K562 (cell line): ENCODE measurements at regions not wholly inside any gene's neighbourhood (a gene's known extent, or its start where the extent isn't known, plus 50 kb on each side); places are given as distances from the start of the nearest gene placed in this dataset.

ENCODE experiments used
- ATAC-seq: fragments of 200-7000 bp; cut with Tn5 transposase; 3 replicates; pipeline ENCODE4 v1.9.1; 2020; ENCODE audit warnings: moderate library complexity
- BruUV-seq: library from RNA; stranded (reverse); fragments of 400-500 nt; replicated peaks from 2 replicates; lab custom pipeline; 2021; lab: Mats Ljungman, UMichigan
- CTCF ChIA-PET: fragments of 300-600 bp; formaldehyde crosslinking; extraction: SDS; loops from one replicate; lab custom pipeline; 2021; ENCODE audit warnings: low intra/inter-chr PET ratio; lab: Yijun Ruan, JAX
- POLR2A ChIA-PET: fragments of 300-600, 350-650 bp; sonication (Branson Sonifier 250); formaldehyde crosslinking; extraction: SDS; loops from one replicate; lab custom pipeline; 2021; ENCODE audit warnings: antibody characterized with exemption, inconsistent platforms; lab: Yijun Ruan, JAX
- DNase-seq, 4 experiments: peaks; one replicate each; pipeline versions ENCODE4 v3.0.0 to v3.0.0-alpha.2; 2011 to 2018; ENCODE audit warnings: low spot score in 3 of 4, mixed read lengths in 3 of 4; ENCODE audit errors: extremely low read depth in 1 of 4
- FAIRE-seq: peaks from 2 replicates; lab custom pipeline; 2011; peaks lifted over from hg19 to GRCh38; lab: Jason Lieb, UNC
- H2AFZ ChIP-seq: 2 replicates; pipeline ENCODE4 v1.6.0; 2011; ENCODE audit warnings: low read depth, low read length, control low read depth, inconsistent platforms
- H3K27ac ChIP-seq: fragments of 200-600 bp; 3 replicates; pipeline ENCODE4 v1.8.0; 2011; ENCODE audit warnings: low read depth, mild to moderate bottlenecking, control low read depth, inconsistent platforms, low read length, moderate library complexity, mixed read lengths; ENCODE audit errors: extremely low read depth
- H3K27me3 ChIP-seq, 2 experiments: fragments of 300-600 bp in 1 of 2; 2 replicates in 1 of 2; 3 replicates in 1 of 2; pipeline versions ENCODE4 v1.6.0 to v1.8.0; 2011; ENCODE audit warnings: inconsistent platforms in 2 of 2, low read length in 2 of 2, mild to moderate bottlenecking in 1 of 2, mixed read lengths in 1 of 2, moderate library complexity in 1 of 2; ENCODE audit not compliant: control insufficient read depth in 2 of 2, insufficient read depth in 2 of 2
- H3K36me3 ChIP-seq: fragments of 300-600 bp; 3 replicates; pipeline ENCODE4 v1.8.0; 2011; ENCODE audit warnings: mild to moderate bottlenecking, low read length, inconsistent platforms; ENCODE audit not compliant: control insufficient read depth, insufficient read depth
- H3K4me1 ChIP-seq, 2 experiments: fragments of 200-600 bp in 1 of 2; replicated peaks in 1 of 2; 2 replicates in 1 of 2; 3 replicates in 1 of 2; pipeline versions ENCODE4 v1.5.1 to v1.8.0; 2011; ENCODE audit warnings: inconsistent platforms in 2 of 2, low read length in 2 of 2, mild to moderate bottlenecking in 1 of 2, mixed read lengths in 1 of 2, moderate library complexity in 1 of 2; ENCODE audit not compliant: control insufficient read depth in 2 of 2, insufficient read depth in 2 of 2
- H3K4me2 ChIP-seq: 2 replicates; pipeline ENCODE4 v1.6.1; 2011; ENCODE audit warnings: low read length, control low read depth, inconsistent platforms, mixed read lengths; ENCODE audit not compliant: insufficient read depth
- H3K4me3 ChIP-seq: fragments of 200-600 bp; sonication (generic), shearing (Covaris generic); 2 replicates; pipeline ENCODE4 v1.5.1; 2016; ENCODE audit warnings: control low read depth, inconsistent platforms
- H3K79me2 ChIP-seq: fragments of 200-600 bp; 3 replicates; pipeline ENCODE4 v1.8.0; 2011; ENCODE audit warnings: low read length, inconsistent platforms; ENCODE audit not compliant: control insufficient read depth, insufficient read depth
- H3K9ac ChIP-seq, 2 experiments: 2 replicates each; pipeline versions ENCODE4 v1.6.0 to v1.6.1; 2011; ENCODE audit warnings: low read depth in 2 of 2, low read length in 2 of 2, control low read depth in 1 of 2, inconsistent platforms in 1 of 2, mild to moderate bottlenecking in 1 of 2, mixed read lengths in 1 of 2; ENCODE audit not compliant: insufficient read depth in 1 of 2
- H3K9me1 ChIP-seq: one replicate; pipeline ENCODE4 v1.6.0; 2011; ENCODE audit warnings: inconsistent platforms, mild to moderate bottlenecking, low read length, moderate library complexity; ENCODE audit not compliant: control insufficient read depth, insufficient read depth
- H3K9me3 ChIP-seq: replicated peaks from 2 replicates; pipeline ENCODE4 v1.5.1; 2011; ENCODE audit warnings: low read depth, low read length, inconsistent platforms; ENCODE audit not compliant: control insufficient read depth, insufficient read depth
- H4K20me1 ChIP-seq: replicated peaks from 2 replicates; pipeline ENCODE4 v1.6.1; 2011; ENCODE audit warnings: low read length, inconsistent platforms, mixed read lengths; ENCODE audit not compliant: control insufficient read depth, insufficient read depth
- C11orf30 ChIP-seq: fragments of 450-650 bp; IDR thresholded peaks from 2 replicates; pipeline ENCODE4 v1.6.1; 2016; ENCODE audit warnings: low read depth, mild to moderate bottlenecking
- CHD2 ChIP-seq: IDR thresholded peaks from 2 replicates; pipeline ENCODE4 v1.6.1; 2011; ENCODE audit warnings: low read depth, low read length
- COPS2 ChIP-seq: fragments of 450-650 bp; conservative IDR thresholded peaks from 2 replicates; pipeline ENCODE4 v1.6.1; 2016; ENCODE audit warnings: mild to moderate bottlenecking, moderate library complexity
- GABPB1 ChIP-seq: sonication (generic); formaldehyde crosslinking; IDR thresholded peaks from 2 replicates; pipeline ENCODE4 v1.8.0; 2022; ENCODE audit warnings: mild to moderate bottlenecking, missing genetic modification reagents
- HEY1 ChIP-seq: fragments of 250-450 bp; sonication (Bioruptor Pico); IDR thresholded peaks from 2 replicates; pipeline ENCODE4 v1.5.0; 2020; ENCODE audit warnings: mild to moderate bottlenecking, moderate library complexity, borderline replicate concordance
- HMG20A ChIP-seq: fragments of 450-650 bp; formaldehyde crosslinking; conservative IDR thresholded peaks from 2 replicates; pipeline ENCODE4 v1.4.0; 2020; ENCODE audit warnings: mild to moderate bottlenecking, mixed read lengths
- KAT8 ChIP-seq: fragments of 450-650 bp; IDR thresholded peaks from 2 replicates; pipeline ENCODE4 v1.6.1; 2016; ENCODE audit warnings: low read depth, mild to moderate bottlenecking
- MTA3 ChIP-seq: fragments of 450-650 bp; formaldehyde crosslinking; IDR thresholded peaks from 2 replicates; pipeline ENCODE4 v1.6.1; 2017; ENCODE audit warnings: mild to moderate bottlenecking, borderline replicate concordance
- NBN ChIP-seq: fragments of 450-650 bp; IDR thresholded peaks from 2 replicates; pipeline ENCODE4 v1.6.1; 2016; ENCODE audit warnings: low read depth, mild to moderate bottlenecking
- POLR3G ChIP-seq: IDR thresholded peaks from 2 replicates; pipeline ENCODE4 v1.6.1; 2011; ENCODE audit not compliant: insufficient read length, insufficient replicate concordance; ENCODE audit errors: extremely low read depth
- RHOXF2B ChIP-seq: fragments of 250-450 bp; sonication (Bioruptor Pico); conservative IDR thresholded peaks from 2 replicates; pipeline ENCODE4 v1.5.1; 2021
- SAFB ChIP-seq: fragments of 200-400 bp; formaldehyde crosslinking; IDR thresholded peaks from 2 replicates; pipeline ENCODE4 v1.6.1; 2017; ENCODE audit warnings: low read depth, low read length, borderline replicate concordance
- TCF7L2 ChIP-seq: fragments of 150-350 bp; IDR thresholded peaks from 2 replicates; pipeline ENCODE4 v1.6.1; 2016; ENCODE audit warnings: low read depth, mild to moderate bottlenecking, low read length, moderate library complexity
- TFAM ChIP-seq: fragments of 250-450 bp; sonication (Bioruptor Pico); conservative IDR thresholded peaks from 2 replicates; pipeline ENCODE4 v1.5.0; 2021; ENCODE audit warnings: mild to moderate bottlenecking, moderate library complexity
- ZFP1 ChIP-seq: fragments of 450-650 bp; formaldehyde crosslinking; IDR thresholded peaks from 2 replicates; pipeline ENCODE4 v1.4.0; 2020; ENCODE audit warnings: mild to moderate bottlenecking, mixed read lengths
- ZNF174 ChIP-seq: fragments of 250-450 bp; sonication (Bioruptor Pico); IDR thresholded peaks from 2 replicates; pipeline ENCODE4 v1.4.0; 2020; ENCODE audit warnings: mild to moderate bottlenecking
- ZNF316 ChIP-seq: fragments of 450-650 bp; IDR thresholded peaks from 2 replicates; pipeline ENCODE4 v1.6.1; 2016
- WGBS: fragments of 100-300 bp; shearing (Covaris generic); methylation state at CpG from one replicate; pipeline ENCODE4 v1.1.6; 2016; ENCODE audit warnings: low coverage, mixed read lengths; ENCODE audit not compliant: insufficient coverage; ENCODE audit errors: missing lambda C conversion rate; 5-methylcytosine and 5-hydroxymethylcytosine counted together
- in situ Hi-C: fragments of 300-500 bp; cut with MboI; formaldehyde crosslinking; loops from 4 replicates; pipeline ENCODE4 v1.15.0; 2018; ENCODE audit warnings: inconsistent platforms, mixed read lengths
- intact Hi-C: fragments of 100-400 bp; cut with micrococcal nuclease; formaldehyde crosslinking; loops from 2 replicates; pipeline ENCODE4 v1.14.2; 2022

DNA sequence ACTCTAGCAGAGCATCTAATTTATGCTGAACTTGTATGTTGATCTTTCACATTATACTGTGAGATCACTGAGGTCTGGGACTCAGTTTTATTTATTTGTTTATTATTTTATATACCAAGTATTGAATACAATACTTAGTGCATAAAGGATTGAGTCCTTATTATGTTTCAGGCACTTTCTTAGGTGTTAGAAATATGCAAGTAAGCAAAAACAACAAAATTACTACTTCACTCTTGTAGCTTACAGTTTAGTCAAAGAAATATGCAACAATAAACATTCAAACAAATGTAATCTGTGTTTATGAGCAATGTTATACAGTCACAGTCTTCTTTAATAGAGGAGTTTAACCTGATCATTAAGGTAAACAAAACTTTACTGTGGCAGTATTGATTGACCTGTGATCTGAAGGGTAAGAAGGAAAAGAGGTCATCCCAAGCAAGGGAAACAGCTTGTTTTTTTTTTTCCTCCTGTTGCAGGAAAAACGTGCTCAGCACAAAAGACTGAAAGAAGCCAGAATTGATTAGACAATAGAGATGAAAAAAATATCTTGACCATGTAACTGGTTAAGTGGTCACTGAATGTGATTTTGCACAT is 990.7 kb downstream of the TRHDE start:
- FAIRE-seq = no peak
- Histone ChIP-seq H3K27ac (no peak overlapping the region), H3K27me3 (no peaks in the 10 kb centered on the region)
- 0% methylated on average over 1 of the region's 1 CpG for WGBS
- TF ChIP-seq POLR3G (no peak), C11orf30 (peak; percentile 40; the same call in 1 of the 2 replicates), ZNF316 (peak; percentile 71)
- TF ChIP-seq, all 486 proteins: peak for 2
- DNase-seq = no peak
- Histone ChIP-seq H3K4me2 (no peak overlapping the region), H3K4me3 (no peak overlapping the region), H3K36me3 (no peaks in the 10 kb centered on the region), H3K4me1 (no peaks in the 10 kb centered on the region), H4K20me1 (no peaks in the 10 kb centered on the region), H3K9ac (no peak overlapping the region), H2AFZ (no peak overlapping the region), H3K79me2 (no peaks in the 10 kb centered on the region), H3K9me3 (peaks cover 2% of the 10 kb centered on the region; the same call in 1 of the 2 replicates), H3K9me1 (no peaks in the 10 kb centered on the region)
- intact Hi-C loops (no loop called here), in situ Hi-C loops (no loop called here)
- no peak for ATAC-seq
- ChIA-PET CTCF (no interaction called here), POLR2A (no interaction called here)
- no TSS peak for BruUV-seq

GRCh38 chr12:73266206-73266605 is 994.0 kb downstream of the TRHDE start:
- Histone ChIP-seq H3K79me2 (no peaks in the 10 kb centered on the region), H3K9me3 (0 out of 2 replicates have a peak, but pooled peaks cover 2% of the 10 kb centered on the region), H3K27me3 (no peaks in the 10 kb centered on the region), H4K20me1 (no peaks in the 10 kb centered on the region), H3K36me3 (no peaks in the 10 kb centered on the region), H3K27ac (no peak overlapping the region), H2AFZ (no peak overlapping the region), H3K9me1 (no peaks in the 10 kb centered on the region), H3K4me3 (no peak overlapping the region), H3K4me2 (no peak overlapping the region), H3K4me1 (no peaks in the 10 kb centered on the region), H3K9ac (no peak overlapping the region)
- 0% methylated on average over 1 of the region's 1 CpG for WGBS
- TF ChIP-seq COPS2 (no peak), RHOXF2B (CRISPR knock-in tag) (no peak), CHD2 (no peak), HMG20A (CRISPR knock-in tag) (no peak), KAT8 (no peak), GABPB1 (CRISPR knock-in tag) (no peak), SAFB (no peak), ZNF174 (CRISPR knock-in tag) (no peak), MTA3 (no peak), NBN (no peak), TCF7L2 (no peak), TFAM (CRISPR knock-in tag) (no peak), HEY1 (CRISPR knock-in tag) (no peak), ZFP1 (CRISPR knock-in tag) (no peak)
- FAIRE-seq (no peak), ATAC-seq (no peak), DNase-seq (no peak)
- in situ Hi-C loops = no loop called here
- no TSS peak for BruUV-seq
- CTCF ChIA-PET = no interaction called here
- intact Hi-C loops = no loop called here
- POLR2A ChIA-PET = no interaction called here
